OCI-LY1 (cell line): ENCODE measurements at regions not wholly inside any gene's neighbourhood (a gene's known extent, or its start where the extent isn't known, plus 50 kb on each side); places are given as distances from the start of the nearest gene placed in this dataset.

ENCODE experiments used
- EZH2 ChIP-seq: fragments of 200-600 bp; sonication (generic), shearing (Covaris generic); IDR thresholded peaks from 2 replicates; pipeline ENCODE4 v1.8.0; 2017; ENCODE audit warnings: borderline replicate concordance, mixed run types, mild to moderate bottlenecking, antibody characterized with exemption, low read length, moderate library complexity, mixed read lengths
- TF ChIP-seq, protein P1 (sequence below): fragments of 200-600 bp; sonication (generic), shearing (Covaris generic); IDR thresholded peaks from 2 replicates; pipeline ENCODE4 v1.5.1; 2017; ENCODE audit warnings: mild to moderate bottlenecking, antibody characterized with exemption, low read length, moderate library complexity, mixed read lengths

GRCh38 chr2:236974148-236974547, 111.5 kb upstream of the COPS8 start:
- TF ChIP-seq, protein P1, sequence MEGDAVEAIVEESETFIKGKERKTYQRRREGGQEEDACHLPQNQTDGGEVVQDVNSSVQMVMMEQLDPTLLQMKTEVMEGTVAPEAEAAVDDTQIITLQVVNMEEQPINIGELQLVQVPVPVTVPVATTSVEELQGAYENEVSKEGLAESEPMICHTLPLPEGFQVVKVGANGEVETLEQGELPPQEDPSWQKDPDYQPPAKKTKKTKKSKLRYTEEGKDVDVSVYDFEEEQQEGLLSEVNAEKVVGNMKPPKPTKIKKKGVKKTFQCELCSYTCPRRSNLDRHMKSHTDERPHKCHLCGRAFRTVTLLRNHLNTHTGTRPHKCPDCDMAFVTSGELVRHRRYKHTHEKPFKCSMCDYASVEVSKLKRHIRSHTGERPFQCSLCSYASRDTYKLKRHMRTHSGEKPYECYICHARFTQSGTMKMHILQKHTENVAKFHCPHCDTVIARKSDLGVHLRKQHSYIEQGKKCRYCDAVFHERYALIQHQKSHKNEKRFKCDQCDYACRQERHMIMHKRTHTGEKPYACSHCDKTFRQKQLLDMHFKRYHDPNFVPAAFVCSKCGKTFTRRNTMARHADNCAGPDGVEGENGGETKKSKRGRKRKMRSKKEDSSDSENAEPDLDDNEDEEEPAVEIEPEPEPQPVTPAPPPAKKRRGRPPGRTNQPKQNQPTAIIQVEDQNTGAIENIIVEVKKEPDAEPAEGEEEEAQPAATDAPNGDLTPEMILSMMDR: no peak
- TF ChIP-seq EZH2: no peak
